Activated CD4-positive, alpha-beta T cell treated with anti-CD3 and anti-CD28 coated beads for 48 hours (primary cell): ENCODE measurements at regions not wholly inside any gene's neighbourhood (a gene's known extent, or its start where the extent isn't known, plus 50 kb on each side); places are given as distances from the start of the nearest gene placed in this dataset.
"Not testable (repeated sequence)": the region's sequence is repeated elsewhere in the genome, so short reads cannot be mapped to it uniquely, and the experiment has no call there.

Experiments
- DNase-seq: peaks from one replicate; pipeline ENCODE4 v3.0.0-alpha.2; 2020

- DNase-seq: no peak
Observed at GRCh38 chr12:93219947-93220346, 157.8 kb upstream of the NUDT4 start.

GRCh38 chr12:93221841-93222240, 155.9 kb upstream of the NUDT4 start:
- no peak for DNase-seq

DNA sequence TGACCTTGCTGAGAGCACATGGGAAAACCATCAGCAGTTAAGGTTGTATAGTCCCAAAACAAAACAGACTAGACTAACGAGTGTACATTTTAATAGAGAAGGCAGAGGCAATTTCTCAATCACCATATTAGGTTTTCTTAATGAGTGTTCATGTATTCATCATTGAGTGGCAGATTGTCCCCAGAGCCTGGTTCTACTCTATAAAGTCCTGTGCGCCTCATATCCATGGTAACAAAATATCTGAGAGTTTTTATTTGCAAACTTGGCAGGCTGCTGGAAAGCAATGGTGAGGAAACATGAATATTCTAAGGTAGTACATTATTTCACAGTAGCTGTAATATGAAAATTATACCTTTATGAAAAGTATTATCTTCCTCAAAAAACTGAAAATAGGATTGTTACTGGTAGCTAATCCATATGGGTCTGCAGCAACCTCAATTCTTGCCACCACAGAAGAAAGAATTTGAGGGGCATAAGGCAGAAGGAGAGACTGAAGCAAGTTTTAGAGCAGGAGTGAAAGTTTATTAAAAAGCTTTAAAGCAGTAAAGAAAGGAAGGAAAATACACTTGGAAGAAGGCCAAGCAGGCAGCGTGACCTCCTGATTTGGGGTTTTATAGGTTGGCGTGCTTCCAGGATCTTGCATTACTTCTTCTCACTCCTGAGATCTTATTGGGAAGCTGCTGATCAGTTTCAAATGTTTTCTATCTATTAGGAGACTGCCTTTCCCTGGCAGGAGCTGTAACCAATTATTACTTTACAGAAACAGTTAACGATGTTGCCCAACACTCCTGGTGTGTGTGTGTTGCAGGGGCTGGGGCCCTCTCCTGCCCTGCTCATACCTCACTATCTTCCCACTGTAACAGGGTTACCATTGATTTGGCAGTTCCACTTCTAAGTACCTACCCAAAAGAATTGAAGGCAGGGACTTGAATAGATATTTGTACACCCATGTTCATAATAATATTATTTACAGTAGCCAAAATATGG, 154.0 kb upstream of the NUDT4 start:
- DNase-seq: no peak

DNA sequence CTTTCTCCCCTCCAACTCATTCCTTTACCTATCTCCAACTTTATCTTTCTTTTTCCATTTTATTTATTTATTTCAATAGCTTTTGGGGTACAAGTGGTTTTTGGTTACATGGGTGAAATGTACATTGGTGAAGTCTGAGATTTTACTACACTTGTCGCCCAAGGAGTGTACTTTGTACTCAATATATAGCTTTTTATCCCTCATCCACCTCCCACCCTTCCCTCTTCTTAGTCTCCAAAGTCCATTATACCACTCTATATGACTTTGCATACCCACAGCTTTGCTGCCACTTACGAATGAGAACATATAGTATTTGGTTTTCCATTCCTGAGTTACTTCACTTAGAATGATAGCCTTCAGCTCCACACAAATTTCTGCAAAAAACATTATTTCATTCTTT, 152.6 kb upstream of the NUDT4 start:
- DNase-seq: no peak

DNA sequence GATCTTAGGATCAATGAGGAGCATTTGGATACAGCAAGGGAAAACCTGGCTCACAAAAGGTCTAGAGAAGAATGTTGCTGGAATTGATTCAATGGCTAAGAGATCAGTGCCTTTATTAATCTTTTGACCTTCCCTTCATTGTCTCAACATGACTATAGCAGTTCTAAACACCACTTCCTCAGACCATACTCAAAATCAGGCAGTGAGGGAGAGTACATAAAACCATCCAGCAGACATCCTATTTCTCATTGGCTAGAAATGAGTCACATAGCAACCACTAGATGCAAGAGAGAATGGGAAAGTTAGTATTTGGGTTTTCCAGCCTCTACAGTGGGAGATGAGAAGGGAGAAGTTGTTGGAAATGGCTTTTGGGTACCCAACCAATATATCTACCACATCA, 151.4 kb upstream of the NUDT4 start:
- DNase-seq: no peak

- DNase-seq: no peak
Observed at GRCh38 chr12:93229494-93230325, 148.0 kb upstream of the NUDT4 start.

DNA sequence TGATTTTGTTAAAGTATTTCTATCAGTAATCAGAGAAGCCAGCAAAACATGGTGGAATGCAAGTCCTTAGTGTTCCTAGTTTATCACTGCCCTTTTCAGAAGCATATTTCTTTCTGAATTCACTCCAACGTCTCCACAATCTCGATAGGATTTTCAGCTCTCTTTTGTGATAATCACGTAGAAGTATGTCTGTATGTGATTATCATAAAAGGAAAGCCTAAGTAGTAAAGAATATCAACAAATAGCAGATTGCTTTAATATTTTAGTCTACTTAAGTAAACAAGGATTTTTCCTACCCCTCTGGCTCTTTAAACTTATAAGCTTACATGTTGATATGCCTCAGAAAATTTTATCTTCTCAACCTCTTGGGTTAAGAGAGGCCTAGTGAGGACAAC, 147.4 kb upstream of the NUDT4 start:
- no peak for DNase-seq

- no peak for DNase-seq
Observed at GRCh38 chr12:93231938-93232337, 145.8 kb upstream of the NUDT4 start.

DNA sequence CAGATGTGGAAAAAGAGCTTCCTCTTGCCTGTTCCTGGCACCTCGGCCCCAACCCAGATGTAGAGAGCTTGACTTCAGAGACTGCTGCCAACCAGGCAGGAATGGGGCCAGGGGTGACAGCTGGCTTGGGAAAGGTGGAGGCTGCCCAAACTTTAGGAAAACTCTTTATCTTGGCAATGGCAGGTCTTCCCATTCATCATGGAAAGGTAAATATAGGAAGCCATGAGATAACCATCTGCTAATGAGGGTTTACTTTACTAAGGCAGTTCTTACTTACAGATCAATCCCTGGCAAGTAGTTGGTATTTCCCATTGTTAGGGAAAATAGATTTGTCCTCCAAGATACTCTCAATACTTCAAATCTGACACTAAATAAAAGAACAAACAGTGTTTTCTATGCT, 143.1 kb upstream of the NUDT4 start:
- DNase-seq: no peak

DNA sequence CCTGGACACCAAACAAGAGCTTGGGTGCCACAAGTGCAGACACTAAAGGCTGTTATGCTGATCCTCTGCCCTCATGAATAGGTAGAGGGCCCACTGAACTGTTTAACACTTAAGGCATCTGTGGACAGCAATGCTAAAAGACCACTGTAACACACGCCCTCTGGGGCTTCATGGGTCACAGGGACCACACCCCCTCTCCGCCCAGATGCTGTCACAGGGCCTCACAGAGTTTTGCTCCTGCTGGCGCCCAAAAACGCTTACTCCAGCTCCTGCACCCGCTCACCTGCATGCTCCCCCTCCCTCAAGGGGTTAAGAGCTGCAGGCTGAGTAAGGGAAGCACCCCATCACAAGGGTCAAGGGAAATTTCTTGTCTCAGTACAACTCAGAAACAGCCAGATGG, 141.8 kb upstream of the NUDT4 start:
- DNase-seq: no peak

GRCh38 chr12:93237235-93237915, 140.3 kb upstream of the NUDT4 start:
- DNase-seq: no peak

DNA sequence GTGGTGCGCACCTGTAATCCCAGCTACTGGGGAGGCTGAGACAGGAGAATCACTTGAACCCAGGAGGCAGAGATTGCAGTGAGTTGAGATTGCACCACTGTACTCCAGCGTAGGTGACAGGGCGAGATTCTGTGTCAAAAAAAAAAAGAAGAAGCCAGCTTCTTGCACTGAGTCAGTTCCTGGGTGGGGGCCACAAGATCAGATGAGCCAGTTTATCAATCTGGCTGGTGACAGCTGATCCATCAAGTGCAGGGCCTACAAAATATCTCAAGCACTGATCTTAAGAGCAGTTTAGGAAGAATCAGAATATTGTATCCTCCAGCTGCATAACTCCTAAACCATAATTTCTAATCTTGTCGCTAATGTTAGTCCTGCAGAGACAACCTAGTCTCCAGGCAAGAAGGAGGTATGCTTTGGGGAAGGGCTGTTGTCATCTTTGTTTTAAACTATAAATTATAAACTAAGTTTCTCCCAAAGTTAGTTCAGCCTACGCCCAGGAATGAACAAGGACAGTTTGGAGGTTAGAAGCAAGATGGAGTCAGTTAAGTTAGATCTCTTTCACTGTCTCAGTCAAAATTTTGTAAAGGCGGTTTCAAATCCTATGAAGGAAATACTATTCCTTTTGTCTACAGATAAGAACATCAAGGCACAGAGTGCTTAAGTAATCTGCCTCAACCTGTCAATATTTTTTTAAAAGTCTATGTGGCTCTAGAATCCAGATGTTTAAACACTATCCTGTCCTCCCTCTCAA, 139.0 kb upstream of the NUDT4 start:
- not testable (repeated sequence) for DNase-seq

DNA sequence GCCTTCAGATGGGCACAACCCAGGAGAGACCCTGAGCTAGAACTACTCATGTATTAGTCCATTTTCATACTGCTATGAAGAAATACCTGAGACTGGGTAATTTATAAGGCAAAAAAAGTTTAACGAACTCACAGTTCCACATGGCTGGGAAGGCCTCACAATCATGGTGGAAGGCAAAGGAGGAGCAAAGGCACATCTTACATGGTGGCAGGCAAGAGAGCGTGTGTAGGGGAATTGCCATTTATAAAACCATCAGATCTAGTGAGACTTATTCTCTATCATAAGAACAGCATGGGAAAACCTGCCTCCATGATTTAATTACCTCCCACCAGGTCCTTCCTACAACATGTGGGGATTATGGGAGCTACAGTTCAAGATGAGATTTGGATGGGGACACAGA, 137.9 kb upstream of the NUDT4 start:
- DNase-seq: not testable (repeated sequence)

DNA sequence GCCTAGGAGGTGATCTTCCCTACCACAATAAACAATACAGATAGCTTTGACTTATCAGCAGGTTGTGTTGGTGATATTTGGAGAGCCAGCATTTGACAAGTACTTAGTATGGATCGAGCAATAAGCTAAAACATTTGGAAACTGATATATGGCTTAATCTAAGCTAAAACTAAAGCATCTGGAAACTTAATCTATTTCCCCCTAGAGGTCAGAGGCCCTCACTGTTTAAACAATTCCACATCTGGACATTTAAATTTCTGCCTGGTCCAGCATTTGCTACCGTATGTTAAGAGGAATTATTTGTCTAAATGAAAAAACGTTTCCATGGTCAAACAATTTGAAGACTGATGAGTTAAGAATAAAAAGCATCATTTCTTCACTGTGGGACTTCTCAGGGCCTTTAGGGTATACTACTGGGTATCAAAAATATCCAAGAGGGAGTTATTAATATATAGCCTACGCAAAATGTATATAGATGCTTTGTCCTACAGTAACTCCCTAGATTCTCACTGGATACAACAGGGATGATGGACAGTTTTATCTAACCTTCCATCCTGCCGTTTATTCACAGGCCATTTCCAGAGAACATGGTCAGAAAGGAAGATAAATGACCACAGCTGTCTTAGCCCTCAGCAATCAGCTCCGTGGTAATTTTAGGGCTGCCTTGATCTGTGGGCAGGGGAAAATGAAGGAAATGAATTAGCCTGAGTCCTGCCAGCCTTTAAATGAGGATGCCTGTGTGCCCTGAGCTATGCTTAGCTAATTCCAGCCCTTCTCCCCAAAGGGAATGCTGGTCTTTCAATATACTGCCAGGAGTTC, 135.4 kb upstream of the NUDT4 start:
- no peak for DNase-seq

DNA sequence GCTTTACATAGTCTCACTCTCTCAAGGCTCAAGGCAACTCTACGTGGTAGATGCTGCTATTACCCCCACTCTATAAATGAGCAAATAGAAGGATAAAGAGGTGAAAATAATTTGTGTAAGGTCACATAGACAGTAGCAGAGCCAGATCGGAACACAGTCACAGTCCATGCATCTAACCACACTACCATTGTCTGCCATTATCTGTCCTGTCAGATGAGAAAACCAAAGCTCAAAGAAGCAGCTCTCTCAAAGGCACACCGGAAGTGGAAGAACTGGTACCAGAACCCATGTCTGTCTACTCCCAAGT, 134.4 kb upstream of the NUDT4 start:
- no peak for DNase-seq

- DNase-seq: peak; percentile 30
Observed at GRCh38 chr12:93243689-93244513, 133.8 kb upstream of the NUDT4 start.

- DNase-seq: peak; percentile 51
Observed at GRCh38 chr12:93244514-93245077, 133.1 kb upstream of the NUDT4 start.

GRCh38 chr12:93245543-93245942, 132.2 kb upstream of the NUDT4 start:
- DNase-seq: peak; percentile 27

DNA sequence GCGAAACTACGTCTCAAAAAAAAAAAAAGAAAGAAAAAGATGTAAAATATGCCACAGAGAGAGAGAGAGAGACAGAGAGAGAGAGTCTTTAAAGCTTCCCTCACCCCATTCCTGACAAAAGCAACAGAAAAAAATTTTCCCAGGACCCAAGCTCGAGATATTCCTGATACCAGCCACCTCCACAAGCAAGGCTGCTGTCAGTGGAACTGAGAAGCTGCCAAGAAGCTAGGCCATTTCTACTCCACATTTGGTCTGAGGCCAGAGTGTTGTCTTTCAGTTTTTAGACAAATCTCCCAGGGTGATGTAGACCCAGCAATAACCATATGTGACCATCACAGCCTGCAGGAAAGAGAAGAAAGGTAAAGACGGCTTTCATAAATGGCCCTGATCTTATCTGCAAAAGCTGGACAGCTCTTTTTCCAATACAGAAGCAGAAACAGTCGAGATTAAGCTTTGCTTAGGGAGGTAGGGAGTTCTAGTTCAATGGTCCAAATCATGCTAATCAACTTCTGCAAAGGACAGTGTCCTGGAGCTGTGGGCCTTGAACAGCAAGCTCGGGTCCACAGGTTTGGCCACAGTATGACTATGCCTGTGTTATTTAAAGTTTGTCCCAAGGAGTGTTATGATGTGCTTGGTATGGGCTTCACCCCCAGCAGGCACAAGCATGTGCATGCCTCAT, 130.3 kb upstream of the NUDT4 start:
- DNase-seq: no peak

DNA sequence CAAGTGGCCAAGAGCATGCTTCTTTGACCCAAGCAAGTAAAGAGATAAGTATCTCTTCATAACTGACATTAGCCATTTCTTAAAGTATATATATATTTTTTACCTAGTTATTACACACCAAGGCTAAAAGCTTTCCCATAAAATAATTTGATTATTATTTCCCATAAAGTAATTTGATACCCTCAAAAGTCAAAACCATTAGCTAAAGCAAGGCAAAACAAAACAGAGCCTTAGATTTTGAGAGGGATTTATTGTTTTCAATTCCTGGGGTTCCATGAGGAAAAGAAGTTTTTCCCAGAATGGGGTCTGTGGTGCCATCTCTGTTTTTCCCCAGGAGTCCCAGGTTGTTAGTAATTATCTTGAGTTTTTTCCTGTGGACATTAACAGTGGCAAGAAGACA, 125.5 kb upstream of the NUDT4 start:
- no peak for DNase-seq
